Skeletal muscle tissue (tissue), 3 donors: ENCODE measurements at regions not wholly inside any gene's neighbourhood (a gene's known extent, or its start where the extent isn't known, plus 50 kb on each side); places are given as distances from the start of the nearest gene placed in this dataset.

ENCODE experiments used
- H3K27ac ChIP-seq: one replicate; pipeline ENCODE4 v1.7.0; 2013; ENCODE audit warnings: mild to moderate bottlenecking, low read depth, low read length, inconsistent platforms
- H3K27me3 ChIP-seq, 3 donors: one replicate each; pipeline ENCODE4 v1.7.0; 2013; ENCODE audit warnings: low read length in 3 of 3; ENCODE audit not compliant: control insufficient read depth in 3 of 3, insufficient read depth in 3 of 3
- H3K36me3 ChIP-seq, 3 donors: one replicate each; pipeline ENCODE4 v1.7.0; 2013; ENCODE audit warnings: low read length in 3 of 3; ENCODE audit not compliant: control insufficient read depth in 3 of 3, insufficient read depth in 3 of 3
- H3K4me1 ChIP-seq, 3 donors: one replicate each; pipeline ENCODE4 v1.7.0; 2013; ENCODE audit warnings: low read length in 3 of 3, mild to moderate bottlenecking in 3 of 3; ENCODE audit not compliant: control insufficient read depth in 3 of 3, insufficient read depth in 3 of 3
- H3K4me3 ChIP-seq, 3 donors: one replicate each; pipeline ENCODE4 v1.7.0; 2013; ENCODE audit warnings: low read length in 3 of 3
- H3K9ac ChIP-seq, 3 donors: one replicate each; pipeline ENCODE4 v1.7.0; 2013; ENCODE audit warnings: low read length in 3 of 3, mild to moderate bottlenecking in 3 of 3, moderate library complexity in 2 of 3, low read depth in 1 of 3
- H3K9me3 ChIP-seq, 3 donors: one replicate each; pipeline ENCODE4 v1.7.0; 2013; ENCODE audit warnings: low read length in 3 of 3; ENCODE audit not compliant: control insufficient read depth in 3 of 3
- donor health status: Osteomylitis.

- peaks cover 0 to 5% (median 2%) of the 10 kb centered on the region in 3 donors for H3K9me3 ChIP-seq
- H3K27ac ChIP-seq = no peak overlapping the region
- no peaks in the 10 kb centered on the region for H3K36me3 ChIP-seq
- no peaks in the 10 kb centered on the region for H3K4me1 ChIP-seq
- no peak overlapping the region for H3K9ac ChIP-seq
- H3K4me3 ChIP-seq = no peak overlapping the region
- H3K27me3 ChIP-seq = peaks cover 2 to 27% (median 6%) of the 10 kb centered on the region in 3 donors
Measured at GRCh38 chr5:2140501-2141175, 257.9 kb upstream of the IRX4 start.

GRCh38 chr5:2139478-2139877, 256.8 kb upstream of the IRX4 start:
- H3K27me3 ChIP-seq = peaks cover 2 to 27% (median 6%) of the 10 kb centered on the region in 3 donors
- H3K4me3 ChIP-seq = no peak overlapping the region
- no peaks in the 10 kb centered on the region for H3K36me3 ChIP-seq
- H3K27ac ChIP-seq = no peak overlapping the region
- H3K9me3 ChIP-seq = peaks cover 0 to 5% (median 2%) of the 10 kb centered on the region in 3 donors
- H3K9ac ChIP-seq = no peak overlapping the region
- H3K4me1 ChIP-seq = no peaks in the 10 kb centered on the region

- Histone ChIP-seq H3K9ac (no peak overlapping the region), H3K4me1 (no peaks in the 10 kb centered on the region), H3K4me3 (no peak overlapping the region), H3K36me3 (no peaks in the 10 kb centered on the region), H3K9me3 (peaks cover 0 to 5% (median 2%) of the 10 kb centered on the region in 3 donors), H3K27me3 (peaks cover 6 to 27% (median 6%) of the 10 kb centered on the region in 3 donors), H3K27ac (no peak overlapping the region)
Measured at GRCh38 chr5:2138896-2139295, 256.2 kb upstream of the IRX4 start.

GRCh38 chr5:2137444-2138050, 254.8 kb upstream of the IRX4 start:
- H3K4me1 ChIP-seq = no peaks in the 10 kb centered on the region
- H3K36me3 ChIP-seq = no peaks in the 10 kb centered on the region
- no peak overlapping the region for H3K4me3 ChIP-seq
- peaks cover 3 to 26% (median 6%) of the 10 kb centered on the region in 3 donors for H3K27me3 ChIP-seq
- H3K27ac ChIP-seq = no peak overlapping the region
- no peak overlapping the region for H3K9ac ChIP-seq
- H3K9me3 ChIP-seq = peaks cover 0 to 5% (median 4%) of the 10 kb centered on the region in 3 donors

GRCh38 chr5:2136728-2137333, 254.1 kb upstream of the IRX4 start:
- peaks cover 3 to 21% (median 6%) of the 10 kb centered on the region in 3 donors for H3K27me3 ChIP-seq
- no peaks in the 10 kb centered on the region for H3K36me3 ChIP-seq
- H3K9ac ChIP-seq = no peak overlapping the region
- peaks cover 0 to 5% (median 4%) of the 10 kb centered on the region in 3 donors for H3K9me3 ChIP-seq
- H3K4me1 ChIP-seq = no peaks in the 10 kb centered on the region
- no peak overlapping the region for H3K27ac ChIP-seq
- H3K4me3 ChIP-seq = no peak overlapping the region

GRCh38 chr5:2135833-2136232, 253.1 kb upstream of the IRX4 start:
- H3K4me1 ChIP-seq = no peaks in the 10 kb centered on the region

GRCh38 chr5:2135354-2135753, 252.6 kb upstream of the IRX4 start:
- Histone ChIP-seq H3K9me3 (peaks cover 0 to 5% (median 4%) of the 10 kb centered on the region in 3 donors), H3K36me3 (no peaks in the 10 kb centered on the region), H3K27me3 (peaks cover 5 to 11% (median 11%) of the 10 kb centered on the region in 3 donors), H3K27ac (no peak overlapping the region), H3K9ac (no peak overlapping the region), H3K4me1 (no peaks in the 10 kb centered on the region), H3K4me3 (no peak overlapping the region)

More at GRCh38 chr5:2135833-2136232, 253.1 kb upstream of the IRX4 start:
- H3K4me3 ChIP-seq = no peak overlapping the region
- no peak overlapping the region for H3K27ac ChIP-seq
- peaks cover 3 to 15% (median 11%) of the 10 kb centered on the region in 3 donors for H3K27me3 ChIP-seq
- H3K9me3 ChIP-seq = peaks cover 0 to 5% (median 4%) of the 10 kb centered on the region in 3 donors
- H3K9ac ChIP-seq = no peak overlapping the region
- H3K36me3 ChIP-seq = no peaks in the 10 kb centered on the region

GRCh38 chr5:2134543-2135292, 252.0 kb upstream of the IRX4 start:
- Histone ChIP-seq H3K27ac (no peak overlapping the region), H3K4me3 (no peak overlapping the region), H3K9ac (no peak overlapping the region), H3K4me1 (no peaks in the 10 kb centered on the region), H3K27me3 (peaks cover 6 to 15% (median 11%) of the 10 kb centered on the region in 3 donors), H3K9me3 (peaks cover 0 to 5% (median 4%) of the 10 kb centered on the region in 3 donors), H3K36me3 (no peaks in the 10 kb centered on the region)

- H3K4me1 ChIP-seq = peaks cover 0 to 2% (median 0%) of the 10 kb centered on the region in 3 donors
- no peak overlapping the region for H3K27ac ChIP-seq
- H3K9me3 ChIP-seq = peaks cover 0 to 5% (median 4%) of the 10 kb centered on the region in 3 donors
- H3K27me3 ChIP-seq = peaks cover 6 to 14% (median 8%) of the 10 kb centered on the region in 3 donors
- no peak overlapping the region for H3K4me3 ChIP-seq
- no peak overlapping the region for H3K9ac ChIP-seq
- no peaks in the 10 kb centered on the region for H3K36me3 ChIP-seq
Measured at GRCh38 chr5:2133936-2134335, 251.2 kb upstream of the IRX4 start.
